CD14-positive monocyte (primary cell): ENCODE measurements at regions not wholly inside any gene's neighbourhood (a gene's known extent, or its start where the extent isn't known, plus 50 kb on each side); places are given as distances from the start of the nearest gene placed in this dataset.
A peak's percentile ranks its signal among the peaks of the same experiment; 100 is the strongest.
"Not testable (repeated sequence)": the region's sequence is repeated elsewhere in the genome, so short reads cannot be mapped to it uniquely, and the experiment has no call there.

Source experiments
- DNase-seq, 3 donors: peaks; one replicate each; pipeline ENCODE4 v3.0.0-alpha.2; 2011 to 2022
- H2AFZ ChIP-seq: 2 replicates; pipeline ENCODE4 v1.6.0; 2012; ENCODE audit warnings: mild to moderate bottlenecking, low read depth, low read length, inconsistent platforms; ENCODE audit not compliant: insufficient read depth, poor library complexity, severe bottlenecking
- H3K27ac ChIP-seq, 2 donors: 1 replicate in 1 of 2; 2 replicates in 1 of 2; pipeline ENCODE4 v1.5.1; 2012 to 2013; ENCODE audit warnings: low read length in 2 of 2, control low read depth in 1 of 2, inconsistent platforms in 1 of 2, low read depth in 1 of 2, mild to moderate bottlenecking in 1 of 2
- H3K27me3 ChIP-seq, 2 donors: one replicate each; pipeline versions ENCODE4 v1.6.0 to v1.6.1; 2011 to 2013; ENCODE audit warnings: low read length in 2 of 2; ENCODE audit not compliant: control insufficient read depth in 2 of 2, insufficient read depth in 2 of 2
- H3K36me3 ChIP-seq, 2 donors: replicated peaks in 1 of 2; 1 replicate in 1 of 2; 2 replicates in 1 of 2; pipeline versions ENCODE4 v1.5.1 to v1.6.1; 2012 to 2013; ENCODE audit warnings: low read length in 2 of 2, control low read depth in 1 of 2, inconsistent platforms in 1 of 2, mild to moderate bottlenecking in 1 of 2; ENCODE audit not compliant: insufficient read depth in 2 of 2, control insufficient read depth in 1 of 2
- H3K4me1 ChIP-seq, 2 donors: 1 replicate in 1 of 2; 2 replicates in 1 of 2; pipeline versions ENCODE4 v1.5.1 to v1.6.1; 2012 to 2013; ENCODE audit warnings: low read length in 2 of 2, control low read depth in 1 of 2, inconsistent platforms in 1 of 2, mild to moderate bottlenecking in 1 of 2, moderate library complexity in 1 of 2; ENCODE audit not compliant: insufficient read depth in 2 of 2, control insufficient read depth in 1 of 2
- H3K4me2 ChIP-seq: replicated peaks from 2 replicates; pipeline ENCODE3; 2012; ENCODE audit warnings: low read length, moderate library complexity, mild to moderate bottlenecking; ENCODE audit not compliant: poor library complexity, severe bottlenecking; ENCODE audit errors: extremely low read depth
- H3K4me3 ChIP-seq, 3 experiments: fragments of 200-600 bp in 1 of 3; sonication (generic) in 1 of 3; replicated peaks in 1 of 3; 1 replicate in 2 of 3; 2 replicates in 1 of 3; pipeline ENCODE4 v1.5.1; 2011 to 2013; ENCODE audit warnings: low read length in 3 of 3, mild to moderate bottlenecking in 3 of 3, control low read depth in 2 of 3, low read depth in 2 of 3, inconsistent platforms in 1 of 3, moderate library complexity in 1 of 3
- H3K79me2 ChIP-seq: 2 replicates; pipeline ENCODE4 v1.6.0; 2012; ENCODE audit warnings: mild to moderate bottlenecking, control low read depth, inconsistent platforms, low read length, moderate library complexity; ENCODE audit not compliant: insufficient read depth
- H3K9ac ChIP-seq: 2 replicates; pipeline ENCODE4 v1.6.0; 2017; ENCODE audit warnings: low read length, mild to moderate bottlenecking; ENCODE audit not compliant: insufficient read depth, poor library complexity, severe bottlenecking
- H3K9me3 ChIP-seq, 2 donors: replicated peaks in 1 of 2; 1 replicate in 1 of 2; 2 replicates in 1 of 2; pipeline versions ENCODE4 v1.5.1 to v1.6.1; 2012 to 2013; ENCODE audit warnings: low read length in 2 of 2, control low read depth in 1 of 2; ENCODE audit not compliant: control insufficient read depth in 1 of 2, insufficient read depth in 1 of 2
- H4K20me1 ChIP-seq: 2 replicates; pipeline ENCODE4 v1.6.0; 2012; ENCODE audit warnings: mild to moderate bottlenecking, low read length, control low read depth, moderate library complexity; ENCODE audit not compliant: insufficient read depth
- H3K27ac Mint-ChIP-seq, 7 donors: one replicate each; pipeline ENCODE4 v1.8.0; 2020; ENCODE audit warnings: mild to moderate bottlenecking in 7 of 7, mixed read lengths in 7 of 7, moderate library complexity in 6 of 7, inconsistent platforms in 2 of 7
- H3K27me3 Mint-ChIP-seq, 3 donors: one replicate each; pipeline ENCODE4 v1.8.0; 2021 to 2022; ENCODE audit warnings: low read depth in 3 of 3, mild to moderate bottlenecking in 3 of 3, mixed read lengths in 3 of 3, moderate library complexity in 3 of 3, inconsistent platforms in 1 of 3
- H3K36me3 Mint-ChIP-seq, 2 donors: one replicate each; pipeline ENCODE4 v1.8.0; 2020; ENCODE audit warnings: mixed read lengths in 2 of 2, inconsistent platforms in 1 of 2, mild to moderate bottlenecking in 1 of 2
- H3K4me1 Mint-ChIP-seq: one replicate; pipeline ENCODE4 v1.8.0; 2020; ENCODE audit warnings: mild to moderate bottlenecking, mixed read lengths
- H3K4me3 Mint-ChIP-seq, 2 donors: one replicate each; pipeline ENCODE4 v1.8.0; 2020; ENCODE audit warnings: mild to moderate bottlenecking in 2 of 2, mixed read lengths in 2 of 2, moderate library complexity in 1 of 2
- H3K9me3 Mint-ChIP-seq, 7 donors: one replicate each; pipeline ENCODE4 v1.8.0; 2020 to 2022; ENCODE audit warnings: mixed read lengths in 7 of 7, mild to moderate bottlenecking in 6 of 7, moderate library complexity in 6 of 7, inconsistent platforms in 2 of 7
- WGBS: methylation state at CpG from one replicate; pipeline ENCODE4 v1.1.5; 2013; ENCODE audit warnings: missing lambda C conversion rate; ENCODE audit not compliant: insufficient coverage; 5-methylcytosine and 5-hydroxymethylcytosine counted together
- intact Hi-C, 2 donors: fragments of 100-400 bp; cut with micrococcal nuclease; formaldehyde crosslinking; loops; one replicate each; pipeline versions ENCODE4 v1.15.0 to v1.15.1; 2023
- TF ChIP-seq, protein P1 (sequence below): fragments of 200-600 bp; IDR thresholded peaks from one replicate; pipeline ENCODE4 v1.8.0; 2022; ENCODE audit warnings: antibody characterized with exemption, mild to moderate bottlenecking

DNA sequence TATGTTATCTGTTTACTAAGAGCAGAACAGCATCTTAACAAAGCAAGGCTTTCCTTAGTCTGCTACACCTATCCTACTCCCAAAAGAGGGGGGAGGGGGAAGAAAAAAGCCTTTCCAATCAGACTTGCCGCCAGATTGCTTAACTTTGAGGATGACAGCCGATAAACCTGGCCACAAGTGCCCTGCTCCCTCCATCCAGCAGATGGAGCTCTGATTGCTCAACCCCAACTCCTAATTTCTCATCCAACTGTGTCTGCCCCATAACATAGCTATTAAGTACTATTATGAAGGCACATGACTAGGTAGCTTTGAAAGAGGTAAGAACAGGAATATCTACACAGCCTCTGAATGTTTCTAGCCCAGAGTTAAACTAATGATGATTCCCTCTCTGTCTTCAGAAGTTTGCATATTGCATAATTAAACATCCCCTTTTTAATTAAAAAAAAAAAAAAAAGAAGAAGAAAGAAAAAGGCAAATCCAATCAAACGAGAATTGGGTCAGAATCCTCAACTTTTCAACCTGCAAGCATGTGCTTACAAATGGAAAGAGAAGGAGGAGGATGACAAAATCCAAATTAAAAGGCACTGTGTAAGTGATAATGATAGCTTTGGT, 247.4 kb downstream of the GALC start:
- H3K9me3 Mint-ChIP-seq = peaks cover 0 to 3% (median 0%) of the 10 kb centered on the region in 7 donors
- no CpG with 5 or more reads among the region's 3 CpGs for WGBS
- Histone ChIP-seq H3K4me1 (peaks cover 0 to 2% of the 10 kb centered on the region in 2 donors), H3K9me3 (no peaks in the 10 kb centered on the region), H4K20me1 (no peaks in the 10 kb centered on the region), H3K79me2 (no peaks in the 10 kb centered on the region), H3K36me3 (no peaks in the 10 kb centered on the region), H3K4me2 (no peak overlapping the region), H2AFZ (no peak overlapping the region), H3K27me3 (no peaks in the 10 kb centered on the region), H3K9ac (no peak overlapping the region), H3K4me3 (no peak overlapping the region), H3K27ac (no peak overlapping the region)
- peak overlapping the region in 1 of 7 donors; percentile 42 for H3K27ac Mint-ChIP-seq
- H3K4me1 Mint-ChIP-seq = peaks cover 2% of the 10 kb centered on the region
- TF ChIP-seq, protein P1, sequence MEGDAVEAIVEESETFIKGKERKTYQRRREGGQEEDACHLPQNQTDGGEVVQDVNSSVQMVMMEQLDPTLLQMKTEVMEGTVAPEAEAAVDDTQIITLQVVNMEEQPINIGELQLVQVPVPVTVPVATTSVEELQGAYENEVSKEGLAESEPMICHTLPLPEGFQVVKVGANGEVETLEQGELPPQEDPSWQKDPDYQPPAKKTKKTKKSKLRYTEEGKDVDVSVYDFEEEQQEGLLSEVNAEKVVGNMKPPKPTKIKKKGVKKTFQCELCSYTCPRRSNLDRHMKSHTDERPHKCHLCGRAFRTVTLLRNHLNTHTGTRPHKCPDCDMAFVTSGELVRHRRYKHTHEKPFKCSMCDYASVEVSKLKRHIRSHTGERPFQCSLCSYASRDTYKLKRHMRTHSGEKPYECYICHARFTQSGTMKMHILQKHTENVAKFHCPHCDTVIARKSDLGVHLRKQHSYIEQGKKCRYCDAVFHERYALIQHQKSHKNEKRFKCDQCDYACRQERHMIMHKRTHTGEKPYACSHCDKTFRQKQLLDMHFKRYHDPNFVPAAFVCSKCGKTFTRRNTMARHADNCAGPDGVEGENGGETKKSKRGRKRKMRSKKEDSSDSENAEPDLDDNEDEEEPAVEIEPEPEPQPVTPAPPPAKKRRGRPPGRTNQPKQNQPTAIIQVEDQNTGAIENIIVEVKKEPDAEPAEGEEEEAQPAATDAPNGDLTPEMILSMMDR = peak; percentile 49
- intact Hi-C loops = no loop called here
- H3K27me3 Mint-ChIP-seq = peaks cover 0 to 4% (median 2%) of the 10 kb centered on the region in 3 donors
- peak in 2 of 3 donors; percentile 7 to 26 for DNase-seq
- no peak overlapping the region for H3K4me3 Mint-ChIP-seq
- no peaks in the 10 kb centered on the region for H3K36me3 Mint-ChIP-seq

DNA sequence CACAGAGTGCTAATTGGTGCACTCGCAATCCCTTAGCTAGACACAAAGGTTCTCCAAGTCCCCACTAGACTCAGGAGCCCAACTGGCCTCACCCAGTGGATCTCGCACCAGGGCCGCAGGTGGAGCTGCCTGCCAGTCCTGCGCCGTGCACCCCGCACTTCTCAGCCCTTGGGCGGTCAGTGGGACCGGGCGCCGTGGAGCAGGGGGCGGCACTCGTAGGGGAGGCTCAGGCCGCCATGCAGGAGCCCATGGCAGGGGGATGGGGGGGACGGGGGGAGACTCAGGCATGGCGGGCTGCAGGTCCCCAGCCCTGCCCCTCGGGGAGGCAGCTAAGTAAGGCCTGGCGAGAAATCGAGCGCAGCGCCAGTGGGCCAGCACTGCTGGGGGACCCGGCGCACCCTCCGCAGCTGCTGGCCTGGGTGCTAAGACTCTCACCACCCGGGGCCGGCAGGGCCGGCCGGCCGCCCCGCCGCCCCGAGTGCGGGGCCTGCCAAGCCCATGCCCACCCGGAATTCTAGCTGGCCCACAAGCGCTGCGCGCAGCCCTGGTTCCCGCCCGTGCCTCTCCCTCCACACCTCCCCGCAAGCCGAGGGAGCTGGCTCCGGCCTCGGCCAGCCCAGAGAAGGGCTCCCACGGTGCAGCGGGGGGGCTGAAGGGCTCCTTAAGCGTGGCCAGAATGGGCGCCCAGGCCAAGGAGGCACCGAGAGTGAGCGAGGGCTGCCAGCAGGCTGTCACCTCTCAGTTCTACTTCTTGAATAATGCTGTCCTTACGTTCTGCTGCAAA, 258.2 kb downstream of the GALC start:
- H3K4me1 Mint-ChIP-seq, H3K79me2 ChIP-seq, H3K27ac ChIP-seq, H3K4me3 Mint-ChIP-seq, intact Hi-C loops, H3K36me3 Mint-ChIP-seq, H2AFZ ChIP-seq, H3K9me3 ChIP-seq, H3K27ac Mint-ChIP-seq, H3K4me2 ChIP-seq, H4K20me1 ChIP-seq, H3K27me3 ChIP-seq, H3K4me1 ChIP-seq, H3K36me3 ChIP-seq, H3K9ac ChIP-seq, DNase-seq, H3K27me3 Mint-ChIP-seq, H3K4me3 ChIP-seq: not testable (repeated sequence)
- 96% methylated on average over 40 of the region's 49 CpGs for WGBS
- H3K9me3 Mint-ChIP-seq = peaks cover 2 to 14% (median 6%) of the 10 kb centered on the region in 7 donors

DNA sequence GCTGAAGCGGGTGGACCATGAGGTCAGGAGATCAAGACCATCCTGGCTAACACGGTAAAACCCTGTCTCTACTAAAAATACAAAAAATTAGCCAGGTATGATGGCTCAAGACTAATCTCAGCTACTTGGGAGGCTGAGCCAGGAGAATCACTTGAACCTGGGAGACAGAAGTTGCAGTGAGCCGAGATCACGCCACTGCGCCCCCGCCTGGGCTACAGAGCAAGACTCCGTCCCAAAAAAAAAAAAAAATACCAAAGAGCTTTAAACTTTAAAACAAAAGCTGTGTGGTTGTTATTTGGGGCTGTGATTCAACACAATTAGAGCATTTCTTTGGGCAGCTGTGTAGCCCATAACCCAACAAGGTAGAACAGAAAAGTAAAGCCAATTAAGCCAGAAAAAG, 259.9 kb downstream of the GALC start:
- H3K27me3 ChIP-seq, H3K4me1 Mint-ChIP-seq, H3K4me3 ChIP-seq, H3K4me2 ChIP-seq, H3K36me3 ChIP-seq, H3K4me3 Mint-ChIP-seq, H3K79me2 ChIP-seq, H3K9me3 ChIP-seq, H2AFZ ChIP-seq, H4K20me1 ChIP-seq, DNase-seq, H3K27ac ChIP-seq, H3K27me3 Mint-ChIP-seq, H3K9ac ChIP-seq, H3K4me1 ChIP-seq, H3K36me3 Mint-ChIP-seq, intact Hi-C loops: not testable (repeated sequence)
- WGBS = 100% methylated on average over 2 of the region's 7 CpGs
- H3K9me3 Mint-ChIP-seq = peaks cover 2 to 14% (median 6%) of the 10 kb centered on the region in 7 donors
- peak overlapping the region in 1 of 7 donors; percentile 18 for H3K27ac Mint-ChIP-seq
